PFSK-1 (cell line): ENCODE measurements at regions not wholly inside any gene's neighbourhood (a gene's known extent, or its start where the extent isn't known, plus 50 kb on each side); places are given as distances from the start of the nearest gene placed in this dataset.

Source experiments
- POLR2AphosphoS5 ChIP-seq: IDR thresholded peaks from 2 replicates; pipeline ENCODE4 v1.6.1; 2012; ENCODE audit warnings: low read depth, mild to moderate bottlenecking, control low read depth, low read length, moderate library complexity
- TAF1 ChIP-seq: IDR thresholded peaks from 2 replicates; pipeline ENCODE4 v1.6.1; 2012; ENCODE audit warnings: low read length, control low read depth, borderline replicate concordance; ENCODE audit not compliant: insufficient read depth

GRCh38 chrX:40331353-40331752 is 233.6 kb upstream of the BCOR start:
- TF ChIP-seq POLR2AphosphoS5, result no peak
- TF ChIP-seq TAF1, result no peak
